Fibroblast of lung (primary cell): ENCODE measurements at regions not wholly inside any gene's neighbourhood (a gene's known extent, or its start where the extent isn't known, plus 50 kb on each side); places are given as distances from the start of the nearest gene placed in this dataset.

Source experiments
- DNase-seq, 2 donors: peaks; one replicate each; pipeline versions ENCODE4 v3.0.0 to v3.0.0-alpha.2; 2010; ENCODE audit warnings: low read depth in 2 of 2
- H2AFZ ChIP-seq: 2 replicates; pipeline ENCODE4 v1.5.1; 2012; ENCODE audit warnings: low read length, control low read depth, inconsistent platforms
- H3K27ac ChIP-seq: 2 replicates; pipeline ENCODE4 v1.5.1; 2011; ENCODE audit warnings: low read length, control low read depth; ENCODE audit not compliant: insufficient read depth
- H3K27me3 ChIP-seq: 2 replicates; pipeline ENCODE4 v1.5.1; 2011; ENCODE audit warnings: mild to moderate bottlenecking, low read length; ENCODE audit not compliant: control insufficient read depth, insufficient read depth
- H3K36me3 ChIP-seq: 2 replicates; pipeline ENCODE4 v1.5.1; 2011; ENCODE audit warnings: low read length; ENCODE audit not compliant: control insufficient read depth, insufficient read depth
- H3K4me1 ChIP-seq: 2 replicates; pipeline ENCODE4 v1.5.1; 2011; ENCODE audit warnings: low read length; ENCODE audit not compliant: control insufficient read depth, insufficient read depth; ENCODE audit errors: extremely low read depth
- H3K4me2 ChIP-seq: 2 replicates; pipeline ENCODE4 v1.5.1; 2011; ENCODE audit warnings: low read length, control low read depth; ENCODE audit not compliant: insufficient read depth; ENCODE audit errors: extremely low read depth
- H3K4me3 ChIP-seq, 4 experiments: fragments of 200-600 bp in 1 of 4; sonication (generic) in 1 of 4; replicated peaks in 1 of 4; 2 replicates each; pipeline ENCODE4 v1.5.1; 2011 to 2016; ENCODE audit warnings: low read length in 4 of 4, low read depth in 3 of 4, mild to moderate bottlenecking in 3 of 4, control low read depth in 2 of 4, inconsistent platforms in 1 of 4, mixed read lengths in 1 of 4; ENCODE audit not compliant: insufficient read depth in 1 of 4; ENCODE audit errors: control extremely low read depth in 1 of 4
- H3K79me2 ChIP-seq: 2 replicates; pipeline ENCODE4 v1.5.1; 2012; ENCODE audit warnings: mild to moderate bottlenecking, low read length, inconsistent platforms; ENCODE audit not compliant: control insufficient read depth, insufficient read depth
- H3K9ac ChIP-seq: 2 replicates; pipeline ENCODE4 v1.5.1; 2011; ENCODE audit warnings: mild to moderate bottlenecking, low read length, control low read depth; ENCODE audit not compliant: insufficient read depth
- H3K9me3 ChIP-seq: 2 replicates; pipeline ENCODE4 v1.5.1; 2012; ENCODE audit warnings: low read depth, low read length; ENCODE audit not compliant: control insufficient read depth, insufficient read depth
- H4K20me1 ChIP-seq: 2 replicates; pipeline ENCODE4 v1.5.1; 2011; ENCODE audit warnings: low read length; ENCODE audit not compliant: control insufficient read depth, insufficient read depth; ENCODE audit errors: extremely low read depth
- CTCF ChIP-seq, 2 donors: IDR thresholded peaks in 1 of 2; conservative IDR thresholded peaks in 1 of 2; 1 replicate in 1 of 2; 2 replicates in 1 of 2; pipeline ENCODE4 v1.5.1; 2011 to 2012; ENCODE audit warnings: low read length in 2 of 2, control low read depth in 1 of 2, inconsistent platforms in 1 of 2, low read depth in 1 of 2, mild to moderate bottlenecking in 1 of 2
- EZH2 ChIP-seq: IDR thresholded peaks from 2 replicates; pipeline ENCODE4 v1.5.1; 2012; ENCODE audit warnings: low read length, control low read depth, mild to moderate bottlenecking; ENCODE audit errors: missing control alignments

GRCh38 chr10:131683941-131684340, 216.9 kb upstream of the PPP2R2D start:
- Histone ChIP-seq H3K4me1 (no peaks in the 10 kb centered on the region), H3K4me2 (no peak overlapping the region), H3K27me3 (no peaks in the 10 kb centered on the region), H3K9ac (no peak overlapping the region), H2AFZ (no peak overlapping the region), H3K79me2 (no peaks in the 10 kb centered on the region), H4K20me1 (no peaks in the 10 kb centered on the region), H3K9me3 (no peaks in the 10 kb centered on the region), H3K36me3 (no peaks in the 10 kb centered on the region), H3K27ac (no peak overlapping the region), H3K4me3 (no peak overlapping the region)
- TF ChIP-seq EZH2: no peak
- no peak for TF ChIP-seq CTCF (conservative IDR thresholded peaks at IDR 0.05 in 1 of 2, IDR thresholded peaks at IDR 0.05 in 1 of 2; ENCODE audit: low read depth in 1 of 2, low read length in 2 of 2)
- no peak for DNase-seq

GRCh38 chr10:131685007-131685406, 215.8 kb upstream of the PPP2R2D start:
- Histone ChIP-seq H3K4me2 (no peak overlapping the region), H3K27ac (no peak overlapping the region), H3K4me3 (no peak overlapping the region), H4K20me1 (no peaks in the 10 kb centered on the region), H3K27me3 (no peaks in the 10 kb centered on the region), H3K79me2 (no peaks in the 10 kb centered on the region), H2AFZ (no peak overlapping the region), H3K9ac (no peak overlapping the region), H3K36me3 (no peaks in the 10 kb centered on the region), H3K4me1 (no peaks in the 10 kb centered on the region), H3K9me3 (no peaks in the 10 kb centered on the region)
- TF ChIP-seq CTCF (conservative IDR thresholded peaks at IDR 0.05 in 1 of 2, IDR thresholded peaks at IDR 0.05 in 1 of 2; ENCODE audit: low read depth in 1 of 2, low read length in 2 of 2): no peak
- TF ChIP-seq EZH2: no peak
- DNase-seq: no peak

DNA sequence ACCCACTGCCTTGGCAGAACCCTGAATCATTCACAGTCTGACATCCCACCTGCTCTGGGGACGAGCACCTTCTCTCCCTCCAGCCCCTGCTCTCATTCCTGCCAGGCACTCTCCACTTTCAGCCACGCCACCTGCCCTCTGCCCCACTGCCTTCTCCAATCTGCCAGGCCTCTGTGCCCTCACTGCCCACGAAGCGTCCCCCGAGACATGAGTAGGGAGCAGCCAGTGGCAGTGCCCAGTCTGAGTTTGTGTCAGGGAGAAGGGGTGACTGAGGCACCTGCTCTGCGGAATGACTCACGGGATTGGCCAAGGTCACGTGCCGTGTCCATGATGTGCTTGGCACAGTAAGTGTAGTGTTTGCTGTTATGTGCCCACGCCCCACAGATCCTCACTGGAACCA, 215.2 kb upstream of the PPP2R2D start:
- Histone ChIP-seq H3K36me3 (no peaks in the 10 kb centered on the region), H2AFZ (no peak overlapping the region), H3K9ac (no peak overlapping the region), H4K20me1 (no peaks in the 10 kb centered on the region), H3K27me3 (no peaks in the 10 kb centered on the region), H3K79me2 (no peaks in the 10 kb centered on the region), H3K4me1 (no peaks in the 10 kb centered on the region), H3K4me2 (no peak overlapping the region), H3K4me3 (no peak overlapping the region), H3K27ac (no peak overlapping the region), H3K9me3 (no peaks in the 10 kb centered on the region)
- no peak for DNase-seq
- TF ChIP-seq EZH2 (no peak), CTCF (conservative IDR thresholded peaks at IDR 0.05 in 1 of 2, IDR thresholded peaks at IDR 0.05 in 1 of 2; ENCODE audit: low read depth in 1 of 2, low read length in 2 of 2) (no peak)
